ENCODE measurements at regions not wholly inside any gene's neighbourhood (a gene's known extent, or its start where the extent isn't known, plus 50 kb on each side); places are given as distances from the start of the nearest gene placed in this dataset.

- TF ChIP-seq TEAD1 (CRISPR knock-in tag; IDR thresholded peaks at IDR 0.05) = no peak
- TF ChIP-seq ESRRA (CRISPR knock-in tag; IDR thresholded peaks at IDR 0.05; ENCODE audit: borderline replicate concordance) = no peak
- TF ChIP-seq, protein P1, sequence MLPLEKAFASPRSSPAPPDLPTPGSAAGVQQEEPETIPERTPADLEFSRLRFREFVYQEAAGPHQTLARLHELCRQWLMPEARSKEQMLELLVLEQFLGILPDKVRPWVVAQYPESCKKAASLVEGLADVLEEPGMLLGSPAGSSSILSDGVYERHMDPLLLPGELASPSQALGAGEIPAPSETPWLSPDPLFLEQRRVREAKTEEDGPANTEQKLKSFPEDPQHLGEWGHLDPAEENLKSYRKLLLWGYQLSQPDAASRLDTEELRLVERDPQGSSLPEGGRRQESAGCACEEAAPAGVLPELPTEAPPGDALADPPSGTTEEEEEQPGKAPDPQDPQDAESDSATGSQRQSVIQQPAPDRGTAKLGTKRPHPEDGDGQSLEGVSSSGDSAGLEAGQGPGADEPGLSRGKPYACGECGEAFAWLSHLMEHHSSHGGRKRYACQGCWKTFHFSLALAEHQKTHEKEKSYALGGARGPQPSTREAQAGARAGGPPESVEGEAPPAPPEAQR (CRISPR knock-in tag; IDR thresholded peaks at IDR 0.05) = no peak
- no peak for TF ChIP-seq ZNF532 (CRISPR knock-in tag; IDR thresholded peaks at IDR 0.05; ENCODE audit: borderline replicate concordance)
- no peak for TF ChIP-seq NR3C1 (CRISPR knock-in tag; conservative IDR thresholded peaks at IDR 0.05; ENCODE audit: low read depth)
- TF ChIP-seq CTCF (IDR thresholded peaks at IDR 0.05) = no peak
- TF ChIP-seq SP1 (CRISPR knock-in tag; conservative IDR thresholded peaks at IDR 0.05) = no peak
- TF ChIP-seq JUN (CRISPR knock-in tag; IDR thresholded peaks at IDR 0.05) = no peak
- TF ChIP-seq TP53 (CRISPR knock-in tag; IDR thresholded peaks at IDR 0.05) = no peak
- no peak for TF ChIP-seq ATF2 (CRISPR knock-in tag; IDR thresholded peaks at IDR 0.05; ENCODE audit: borderline replicate concordance, low read depth)
- TF ChIP-seq ZMAT4 (CRISPR knock-in tag; IDR thresholded peaks at IDR 0.05) = no peak
- TF ChIP-seq ZNF219 (CRISPR knock-in tag; IDR thresholded peaks at IDR 0.05; ENCODE audit: borderline replicate concordance) = no peak
- no peak for TF ChIP-seq GRHL2 (CRISPR knock-in tag; IDR thresholded peaks at IDR 0.05; ENCODE audit: insufficient replicate concordance, severe bottlenecking)
- TF ChIP-seq, protein P2, sequence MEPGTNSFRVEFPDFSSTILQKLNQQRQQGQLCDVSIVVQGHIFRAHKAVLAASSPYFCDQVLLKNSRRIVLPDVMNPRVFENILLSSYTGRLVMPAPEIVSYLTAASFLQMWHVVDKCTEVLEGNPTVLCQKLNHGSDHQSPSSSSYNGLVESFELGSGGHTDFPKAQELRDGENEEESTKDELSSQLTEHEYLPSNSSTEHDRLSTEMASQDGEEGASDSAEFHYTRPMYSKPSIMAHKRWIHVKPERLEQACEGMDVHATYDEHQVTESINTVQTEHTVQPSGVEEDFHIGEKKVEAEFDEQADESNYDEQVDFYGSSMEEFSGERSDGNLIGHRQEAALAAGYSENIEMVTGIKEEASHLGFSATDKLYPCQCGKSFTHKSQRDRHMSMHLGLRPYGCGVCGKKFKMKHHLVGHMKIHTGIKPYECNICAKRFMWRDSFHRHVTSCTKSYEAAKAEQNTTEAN (CRISPR knock-in tag; IDR thresholded peaks at IDR 0.05) = no peak
Observed at GRCh38 chr16:16821261-16821660, 442.3 kb downstream of the NPIPA7 start.

Data from WTC11 (cell line).